Activated T-helper 1 cell treated with Interleukin-2 at 50 U/mL for 16 hours (primary cell): ENCODE measurements at regions not wholly inside any gene's neighbourhood (a gene's known extent, or its start where the extent isn't known, plus 50 kb on each side); places are given as distances from the start of the nearest gene placed in this dataset.
"Not testable (repeated sequence)": the region's sequence is repeated elsewhere in the genome, so short reads cannot be mapped to it uniquely, and the experiment has no call there.

ENCODE experiments used
- DNase-seq: peaks from one replicate; pipeline ENCODE4 v3.0.0-alpha.2; 2020; ENCODE audit warnings: low read depth

DNA sequence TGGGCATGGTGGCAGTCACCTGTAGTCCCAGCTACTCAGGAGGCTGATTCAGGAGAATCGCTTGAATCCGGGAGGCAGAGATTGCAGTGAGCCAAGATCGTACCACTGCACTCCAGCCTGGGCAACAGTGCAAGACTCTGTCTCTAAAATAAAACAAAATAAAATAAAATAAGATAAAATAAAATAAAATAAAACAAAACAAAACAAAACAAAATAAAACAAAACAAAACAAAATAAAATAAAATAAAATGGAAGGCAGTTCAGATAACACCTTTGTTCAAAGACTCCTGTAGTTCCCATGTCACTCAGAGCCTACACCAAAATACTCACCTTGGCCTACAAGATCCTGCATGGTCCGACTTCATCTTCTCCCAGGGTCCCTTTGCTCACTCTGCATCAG lies 61.3 kb downstream of the SYF2 start:
- DNase-seq: not testable (repeated sequence)

DNA sequence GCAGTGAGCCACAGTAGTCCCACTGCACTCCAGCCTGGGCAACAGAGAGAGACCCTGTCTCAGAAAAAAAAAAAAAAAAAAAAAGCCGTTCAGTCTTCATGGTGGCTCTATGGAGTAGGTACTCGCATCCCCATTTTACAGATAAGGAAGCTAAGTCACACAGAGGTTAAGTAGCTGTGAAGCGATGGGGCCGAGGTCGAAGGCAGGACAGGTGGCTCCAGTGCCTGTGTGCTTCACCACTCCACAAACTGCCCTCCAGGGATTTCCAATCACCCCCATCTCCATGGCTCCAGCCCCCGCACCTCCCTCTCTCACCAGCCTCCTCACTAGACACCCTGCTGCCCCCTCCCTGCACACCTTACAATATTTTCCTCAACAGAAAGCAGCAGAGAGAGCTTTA lies 61.9 kb downstream of the SYF2 start:
- DNase-seq: no peak

DNA sequence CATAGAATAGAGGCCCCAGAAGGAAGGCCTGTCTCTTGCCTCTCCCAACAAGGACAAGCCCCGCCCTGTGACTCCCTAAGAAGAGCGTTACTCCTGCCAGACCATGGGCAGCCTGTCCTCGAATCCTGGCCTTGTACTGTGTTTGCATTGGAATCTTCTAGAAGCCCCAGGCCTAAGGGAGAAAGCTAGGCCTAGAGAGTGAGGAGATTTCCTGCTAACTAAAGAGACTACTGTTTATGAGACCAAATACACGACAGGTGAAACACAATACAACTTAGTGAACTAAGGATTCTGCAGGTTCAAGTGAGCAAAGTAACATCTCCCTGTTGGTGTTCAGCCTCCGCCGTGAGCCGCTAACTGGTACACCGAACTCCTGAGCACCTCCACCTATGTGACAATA lies 62.7 kb downstream of the SYF2 start:
- DNase-seq: no peak

DNA sequence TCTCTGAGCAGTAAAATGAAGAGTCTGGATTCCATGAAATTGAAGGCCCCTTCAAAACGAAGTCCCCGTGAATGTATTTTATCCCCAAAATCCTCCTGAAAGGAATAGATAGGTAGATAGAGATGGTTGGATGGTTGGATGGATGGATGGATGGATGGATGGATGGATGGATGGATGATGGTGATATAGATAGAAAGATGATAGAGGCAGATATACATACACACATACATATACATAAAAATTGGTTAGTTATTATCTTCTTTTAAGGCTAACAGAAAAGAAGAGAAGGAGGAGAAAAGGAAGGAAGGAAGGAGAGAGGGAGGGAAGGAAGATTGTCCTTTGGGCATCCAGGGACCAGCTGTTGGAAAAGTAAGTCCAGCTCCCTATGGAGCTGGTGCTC lies 63.1 kb downstream of the SYF2 start:
- no peak for DNase-seq

DNA sequence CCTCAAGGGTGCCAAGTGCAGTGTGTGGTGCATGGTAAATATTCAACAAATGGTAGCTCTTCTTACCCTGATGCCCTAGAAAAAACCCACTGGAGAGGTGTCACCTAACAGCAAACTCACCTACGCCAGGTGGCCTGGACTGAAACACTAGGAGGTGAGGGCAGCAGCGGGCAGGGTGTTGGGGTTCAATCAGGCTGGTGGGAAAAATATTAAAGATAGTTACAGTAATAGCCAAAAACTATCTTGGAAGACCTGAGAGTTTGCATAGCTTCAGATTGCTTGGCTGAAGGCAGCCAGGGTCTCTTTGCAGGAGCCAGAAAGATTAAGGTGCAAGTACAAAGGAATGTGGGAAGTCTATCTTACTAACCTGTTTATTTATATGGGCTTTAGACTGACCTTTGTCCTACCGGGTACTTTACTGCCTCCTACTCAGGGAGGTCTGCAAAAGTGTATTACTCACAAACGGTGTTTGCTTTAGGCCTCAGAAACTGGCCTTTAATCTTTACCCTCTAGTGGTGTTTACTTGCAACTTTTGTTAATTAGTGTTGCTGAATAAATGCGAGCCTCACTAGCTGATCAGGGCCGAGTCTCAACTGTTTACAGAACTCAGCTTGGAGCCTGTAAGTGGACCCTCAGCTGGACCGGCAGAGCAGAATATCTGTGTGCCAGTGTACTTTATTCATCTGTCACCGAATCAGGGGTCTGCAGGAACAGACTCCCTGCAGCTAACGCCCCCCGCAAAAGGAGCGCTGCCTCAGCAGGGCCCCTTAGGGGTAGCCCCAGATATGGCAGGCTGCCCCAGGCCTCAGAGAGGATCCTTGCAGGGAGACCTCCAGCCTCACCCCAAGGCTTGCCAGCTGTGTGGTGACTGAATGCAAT lies 63.9 kb downstream of the SYF2 start:
- no peak for DNase-seq

DNA sequence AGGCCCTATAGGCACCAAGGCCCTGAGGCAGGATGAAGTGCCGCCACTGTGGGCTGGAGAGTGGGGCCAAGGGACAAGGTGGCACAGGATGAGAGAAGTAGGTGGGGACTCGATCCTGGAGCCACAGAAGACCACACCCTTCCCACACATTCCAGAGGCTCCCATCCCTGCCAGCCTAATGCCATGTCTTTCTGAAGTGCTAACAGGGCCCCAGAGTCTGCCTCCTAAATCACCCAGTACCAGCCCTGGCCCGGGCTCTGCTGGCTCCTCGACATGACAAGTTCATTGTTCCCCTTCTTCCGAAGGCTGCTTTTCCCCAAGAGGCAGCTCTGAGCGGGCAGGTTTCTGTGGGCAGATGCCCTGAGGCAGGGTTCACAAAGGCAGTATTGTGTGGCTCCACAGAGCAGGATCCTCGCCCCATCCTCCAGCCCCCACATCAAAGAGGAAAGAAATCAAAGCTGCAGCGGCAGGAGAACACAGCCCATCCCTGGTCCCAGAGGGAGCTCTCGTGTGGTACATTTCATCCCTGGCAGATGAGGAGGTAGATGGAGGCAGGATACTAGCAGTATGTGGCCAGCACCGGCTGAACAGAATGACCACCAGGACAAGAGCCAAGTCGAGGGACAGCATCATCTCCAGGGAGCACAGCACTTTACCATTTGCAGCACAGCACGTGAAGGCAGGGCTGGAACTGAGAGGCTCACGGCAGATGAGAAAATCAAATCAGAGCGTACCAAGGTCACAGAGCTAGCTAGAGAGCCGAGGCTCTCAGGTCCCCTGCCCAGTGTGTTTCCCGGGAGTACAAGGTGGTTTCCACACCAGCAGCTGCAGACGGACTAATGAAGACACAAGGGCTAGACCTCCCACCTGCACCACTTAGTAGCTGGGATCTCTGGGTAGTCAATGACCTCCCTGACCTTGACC lies 64.8 kb downstream of the SYF2 start:
- DNase-seq: no peak

DNA sequence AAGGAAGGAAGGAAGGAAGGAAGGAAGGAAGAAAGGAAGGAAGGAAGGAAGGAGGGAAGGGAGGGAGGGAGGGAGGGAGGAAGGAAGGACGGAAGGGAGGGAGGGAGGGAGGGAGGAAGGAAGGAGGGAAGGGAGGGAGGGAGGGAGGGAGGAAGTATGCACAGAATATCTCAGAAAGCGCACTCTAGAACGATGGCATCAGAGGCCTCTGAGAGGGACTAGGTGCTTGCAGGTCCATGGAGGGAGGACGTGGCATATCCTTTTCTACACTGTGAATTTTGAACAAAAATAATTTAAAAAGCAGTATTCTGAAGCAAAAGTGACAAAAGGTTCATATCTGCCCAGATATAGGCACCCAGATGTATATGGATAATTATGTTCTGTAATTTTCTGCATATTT lies 65.5 kb downstream of the SYF2 start:
- DNase-seq: no peak

DNA sequence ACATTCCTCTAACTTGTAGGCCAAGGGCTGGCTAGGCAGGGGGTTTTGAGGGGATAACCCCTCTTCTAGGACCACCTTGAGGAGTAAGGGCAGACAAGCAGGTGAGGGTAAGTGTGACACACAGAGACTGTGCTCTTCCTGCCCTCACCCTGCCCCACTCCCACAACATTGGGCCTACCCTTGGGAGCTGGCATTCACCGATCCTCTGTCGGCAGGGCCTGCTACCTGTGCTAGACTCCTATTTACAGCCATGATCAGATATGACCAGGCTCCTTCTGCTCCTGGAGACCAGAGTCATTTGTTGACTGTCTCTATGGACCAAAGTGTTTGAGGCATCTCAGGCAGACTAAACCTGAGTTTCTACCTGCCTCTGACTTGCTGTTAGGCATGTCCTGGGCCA lies 68.3 kb downstream of the SYF2 start:
- no peak for DNase-seq

DNA sequence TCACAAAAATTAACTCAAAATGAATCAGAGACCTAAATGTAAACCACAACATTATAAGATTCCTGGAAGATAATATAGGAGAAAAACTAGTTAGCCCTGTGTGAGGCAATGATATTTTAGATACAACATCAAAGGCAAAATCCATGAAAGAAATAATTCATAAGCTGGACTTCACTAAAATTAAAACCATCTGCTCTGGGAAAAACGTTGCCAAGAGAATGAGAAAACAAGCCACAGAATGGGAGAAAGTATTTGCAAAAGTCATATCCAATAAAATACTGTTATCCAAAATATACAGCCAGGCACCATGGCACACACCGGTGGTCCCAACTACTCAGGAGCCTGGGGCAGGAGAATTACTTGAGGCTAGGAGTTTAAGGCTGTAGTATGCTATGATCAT lies 70.3 kb downstream of the SYF2 start:
- no peak for DNase-seq

DNA sequence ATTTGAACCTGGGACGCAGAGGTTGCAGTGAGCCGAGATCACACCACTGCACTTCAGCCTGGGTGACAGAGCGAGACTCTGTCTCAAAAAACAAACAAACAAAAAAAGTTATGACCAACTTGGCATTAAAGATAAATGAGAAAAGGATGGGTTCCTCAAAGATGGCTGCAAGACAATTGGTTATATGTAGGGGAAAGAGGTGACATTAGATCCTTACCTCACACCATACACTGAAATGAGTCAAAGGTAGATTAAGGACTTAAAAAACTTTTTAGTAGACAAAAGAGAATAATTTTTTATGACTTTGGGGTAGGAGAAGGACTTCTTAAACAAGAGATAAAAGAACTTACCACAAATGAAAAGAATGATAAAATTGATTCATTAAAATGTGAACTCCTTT lies 74.5 kb downstream of the SYF2 start:
- no peak for DNase-seq

DNA sequence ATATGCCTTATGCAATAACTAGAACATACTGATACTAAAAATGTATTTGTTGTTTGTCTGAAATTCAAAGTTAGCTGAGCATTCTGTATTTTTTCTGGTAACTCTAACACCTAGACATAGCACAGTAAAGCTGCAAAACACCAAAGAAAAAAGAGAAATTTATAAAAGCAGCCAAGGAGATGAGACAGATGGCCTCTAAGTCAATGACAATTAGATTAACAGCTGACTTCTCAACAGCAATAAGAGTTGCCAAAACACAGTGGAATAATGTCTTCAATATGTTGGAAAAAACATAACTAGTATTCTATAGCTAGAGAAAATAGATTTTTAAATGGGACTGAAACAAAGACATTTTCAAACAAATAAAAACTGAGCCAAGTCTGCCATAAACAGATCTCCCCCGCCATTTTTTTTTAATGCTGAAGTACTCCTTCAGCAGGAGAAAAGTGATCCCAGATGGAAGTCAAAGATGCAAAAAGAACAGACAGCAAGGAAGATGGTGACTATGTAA lies 81.3 kb downstream of the SYF2 start:
- no peak for DNase-seq

DNA sequence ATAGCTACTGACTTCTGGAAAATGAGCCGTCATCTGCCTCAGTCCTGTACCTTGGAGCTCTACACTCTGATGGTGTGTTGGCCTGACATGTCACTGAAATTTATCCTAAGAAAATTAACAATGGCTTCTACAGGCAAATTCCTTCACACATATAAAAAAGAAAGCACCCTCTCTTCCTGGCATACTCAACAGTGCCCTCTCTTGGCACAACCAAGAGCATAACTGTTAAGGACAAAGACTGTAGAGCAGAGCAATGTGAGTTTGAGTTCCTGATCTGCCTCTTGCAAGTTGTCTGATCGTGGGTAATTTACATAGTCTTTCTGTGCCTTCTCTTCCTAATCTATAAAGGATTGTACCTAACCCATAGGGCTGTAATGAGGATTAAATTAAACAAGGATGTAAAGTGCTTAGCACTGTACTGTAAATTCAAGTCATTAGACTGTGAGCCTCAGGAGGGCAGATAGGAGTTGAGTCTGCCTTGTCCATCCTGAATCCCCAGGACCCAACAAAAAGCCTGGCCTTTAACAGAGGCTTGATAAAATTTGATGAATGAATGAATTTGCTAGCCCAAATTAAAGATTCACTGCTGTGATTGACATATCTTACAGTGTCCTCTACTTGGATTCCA lies 83.5 kb downstream of the SYF2 start:
- no peak for DNase-seq

DNA sequence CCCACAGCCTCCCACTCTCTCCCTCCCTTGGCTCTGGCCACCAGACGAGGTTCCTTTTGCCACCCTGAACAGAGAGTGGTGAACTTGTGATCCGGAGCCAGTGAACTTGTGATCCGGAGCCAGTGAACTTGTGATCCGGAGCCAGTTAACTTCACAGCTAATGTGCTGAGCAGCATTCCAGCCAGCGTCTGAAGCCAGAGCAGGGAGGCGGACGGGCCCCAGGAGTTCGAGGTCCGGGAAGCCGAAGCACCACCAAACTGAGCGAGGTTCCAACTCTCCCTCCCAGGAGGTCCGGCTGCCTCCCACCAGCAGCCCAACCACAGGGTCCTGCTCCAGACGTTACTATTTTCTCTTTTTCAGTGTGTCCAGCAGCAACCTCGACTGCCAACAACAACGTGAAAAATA lies 85.8 kb downstream of the SYF2 start:
- DNase-seq: no peak

DNA sequence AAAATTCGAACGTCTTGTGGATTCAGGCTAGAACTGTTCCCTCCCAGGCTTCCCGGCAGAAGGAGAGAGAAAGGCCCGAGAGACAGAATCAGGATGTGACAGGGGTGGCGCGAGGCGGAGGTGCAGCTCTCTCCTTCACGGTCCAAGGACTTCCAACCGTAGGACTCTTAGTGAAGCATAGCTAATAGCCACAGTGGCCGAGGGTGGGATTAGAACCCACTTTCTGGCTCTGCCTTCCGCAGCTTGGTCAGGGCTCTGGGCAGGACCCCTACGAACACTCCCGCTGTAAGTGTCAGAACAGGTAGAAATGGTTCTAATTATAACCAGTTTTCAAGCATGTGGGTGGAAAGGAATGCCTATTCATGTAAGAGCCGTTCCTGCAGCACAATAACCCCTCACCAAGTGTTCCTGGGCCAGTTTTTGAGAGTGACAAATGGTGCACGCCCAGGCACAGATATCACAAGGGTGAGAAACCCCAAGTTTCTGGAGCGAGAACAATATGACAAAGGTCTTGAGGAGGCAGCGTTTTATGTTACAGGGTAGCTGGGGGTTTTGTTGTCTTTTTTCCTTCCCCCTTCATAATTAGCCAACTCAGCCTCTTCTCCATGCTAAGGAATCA lies 86.4 kb downstream of the SYF2 start:
- no peak for DNase-seq

DNA sequence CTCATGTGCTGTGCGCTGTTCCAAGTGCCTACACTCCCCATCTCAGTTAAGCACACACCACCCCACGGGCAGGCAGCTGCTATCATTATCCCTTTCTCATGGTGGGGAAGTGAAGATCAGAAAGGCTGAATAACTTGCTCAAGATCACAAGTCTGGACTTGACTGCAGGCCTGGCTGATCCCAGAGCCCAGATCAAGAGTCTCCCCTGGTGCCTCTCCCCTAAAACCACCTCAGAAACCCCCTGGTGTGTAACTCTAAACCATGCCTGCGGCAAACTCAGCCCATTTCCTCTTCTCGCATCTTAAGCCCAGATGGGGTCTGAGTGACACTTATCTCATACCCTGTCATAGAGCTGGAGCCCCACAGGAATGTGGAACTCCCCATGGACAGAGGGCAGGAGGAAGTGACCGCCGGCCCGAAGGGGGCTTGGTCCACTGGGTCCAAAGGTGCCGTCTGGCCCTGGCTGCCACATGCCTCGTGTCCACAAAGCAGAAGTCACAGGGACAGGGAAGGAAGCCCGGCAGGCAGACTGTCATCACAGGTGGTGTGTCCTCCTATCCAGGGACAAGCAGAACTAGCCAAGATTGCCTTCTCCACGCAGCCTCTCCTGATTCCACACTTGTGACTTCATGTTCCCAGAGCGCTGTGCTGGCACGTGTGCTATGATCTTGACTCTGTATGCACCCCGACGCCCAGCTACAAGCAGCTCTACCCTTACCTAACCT lies 92.1 kb downstream of the SYF2 start:
- no peak for DNase-seq

DNA sequence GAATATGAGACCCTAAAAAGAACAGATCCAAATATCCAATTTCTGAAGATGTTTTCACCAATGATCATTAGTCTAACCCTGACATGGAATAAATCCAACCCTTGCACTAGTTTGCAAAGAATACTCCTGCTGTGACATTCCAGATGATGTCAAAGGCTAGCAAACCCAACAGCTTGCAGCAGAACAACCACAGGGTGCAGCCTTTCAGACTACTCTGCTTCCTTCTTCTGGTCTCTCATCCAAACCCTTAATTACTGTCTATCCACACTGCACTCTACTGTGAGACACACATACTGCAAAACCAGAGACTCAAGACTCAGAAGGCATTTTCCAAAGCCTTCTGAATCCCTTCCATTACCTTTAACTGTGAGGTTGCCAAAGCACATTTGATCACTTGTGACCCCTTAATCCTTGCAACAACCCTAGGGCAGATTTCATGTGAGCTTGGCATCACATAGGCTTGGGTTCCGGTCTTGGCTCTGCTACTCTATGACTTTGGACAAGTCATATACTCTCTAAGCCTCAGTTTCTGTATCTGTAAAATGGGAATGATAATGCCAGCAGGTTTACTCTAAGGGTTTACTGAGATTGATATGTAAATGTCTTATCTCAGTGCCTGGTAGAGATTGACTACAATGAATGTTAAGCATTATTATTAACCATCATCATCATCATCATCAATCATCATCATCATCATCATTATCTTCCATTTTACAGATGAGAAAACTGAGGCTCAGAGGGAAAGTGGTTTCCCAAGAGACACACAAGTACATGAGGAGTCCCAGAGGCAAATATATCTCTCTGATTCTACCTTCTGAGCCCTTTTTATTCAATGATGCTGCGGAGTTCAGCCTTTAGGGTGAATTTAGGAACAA lies 94.5 kb downstream of the SYF2 start:
- DNase-seq: no peak

DNA sequence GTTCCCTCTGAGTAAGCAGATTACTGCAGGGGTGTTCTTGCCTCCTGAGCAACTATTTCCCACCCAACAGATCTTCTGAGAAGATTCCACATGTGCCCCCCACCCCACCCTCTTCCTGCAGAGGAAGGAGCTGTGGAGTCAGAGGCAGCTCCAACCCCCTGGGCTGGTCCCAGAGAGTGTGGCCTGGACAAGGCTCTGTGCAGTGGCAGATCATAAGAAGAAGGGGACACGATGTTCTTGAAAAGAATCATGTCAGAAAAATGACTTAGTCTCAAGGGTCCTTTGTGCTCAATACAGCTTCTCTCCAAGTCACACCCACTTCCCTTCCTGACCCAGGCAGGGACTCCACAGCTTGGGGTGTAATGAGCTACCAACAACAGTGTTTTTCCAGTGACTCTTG lies 95.2 kb downstream of the SYF2 start:
- DNase-seq: no peak

DNA sequence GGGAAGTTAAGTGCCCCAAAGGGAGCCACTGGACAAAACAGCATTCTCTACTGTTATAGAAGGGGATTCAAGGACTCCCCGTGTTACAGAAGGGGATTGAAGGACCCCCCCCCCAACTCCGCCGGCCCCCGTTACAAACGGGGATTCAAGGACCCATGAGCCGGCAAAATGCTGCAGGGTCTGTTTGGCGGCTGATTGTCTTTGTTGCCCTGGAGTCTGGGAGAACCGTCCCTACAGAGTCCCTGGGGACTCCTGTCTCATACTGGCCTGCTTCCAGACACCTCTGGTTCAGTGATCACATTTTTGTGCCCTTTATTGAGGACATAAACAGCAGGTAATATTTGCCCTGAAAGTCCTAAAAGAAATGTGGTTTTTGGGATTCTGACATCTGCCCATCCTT lies 96.4 kb downstream of the SYF2 start:
- DNase-seq: no peak

DNA sequence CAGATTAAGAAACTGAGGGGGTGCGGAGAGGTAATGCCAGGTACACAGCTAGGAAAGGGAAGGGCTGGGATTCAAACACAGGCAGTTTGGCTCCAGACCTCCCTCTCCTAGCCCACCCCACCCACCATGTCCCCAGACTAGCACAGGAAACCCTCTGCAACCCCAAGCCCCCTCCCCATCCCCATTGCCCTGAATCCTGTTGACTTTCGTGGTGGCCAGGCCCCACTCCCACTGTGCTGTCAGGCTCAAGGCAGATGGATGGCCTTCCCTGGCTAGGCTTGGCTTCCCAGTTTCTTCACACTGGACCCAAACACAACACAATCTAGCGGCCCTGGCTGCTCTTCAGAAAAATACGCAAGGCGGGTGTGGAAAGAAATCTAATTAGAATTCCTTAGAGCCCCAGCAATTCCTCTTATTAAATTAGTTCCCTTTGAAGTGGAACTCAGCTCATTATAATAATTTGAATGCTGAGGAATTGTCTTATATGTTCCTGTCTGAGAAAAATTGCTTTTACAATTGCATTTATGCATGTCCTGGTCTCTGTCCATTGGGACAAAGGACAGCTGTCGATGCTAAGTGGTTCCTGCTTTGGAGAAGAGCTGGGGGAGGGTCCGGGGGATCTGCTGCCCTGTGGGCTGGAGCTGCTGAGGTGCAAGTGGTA lies 97.4 kb downstream of the SYF2 start:
- DNase-seq: no peak

DNA sequence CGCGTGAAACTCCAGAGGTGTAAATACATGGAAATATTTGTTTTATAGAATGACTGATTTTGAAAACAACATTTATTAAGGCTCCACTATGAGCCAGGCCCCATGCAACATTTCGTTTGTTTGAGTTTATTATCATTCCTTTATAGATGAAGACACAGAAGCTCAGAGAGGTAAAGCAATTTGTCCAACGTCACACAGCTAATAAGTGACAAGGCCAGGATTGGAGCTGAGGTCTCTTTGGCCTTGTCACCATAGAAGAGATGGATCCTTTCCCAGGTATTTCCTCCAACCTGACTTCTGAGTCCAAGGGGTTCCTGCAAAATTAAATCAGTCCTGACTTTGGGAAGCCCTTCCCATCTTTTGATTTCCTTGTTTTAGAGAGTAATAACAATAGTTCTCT lies 98.0 kb downstream of the SYF2 start:
- no peak for DNase-seq
